Activated B cell treated with CpG ODN at 0.5 μM for 24 hours (primary cell): ENCODE measurements at regions not wholly inside any gene's neighbourhood (a gene's known extent, or its start where the extent isn't known, plus 50 kb on each side); places are given as distances from the start of the nearest gene placed in this dataset.

Experiments used
- ATAC-seq: fragments of 200-7000 bp; cut with Tn5 transposase; one replicate; pipeline ENCODE4 v1.10.0; 2021; ENCODE audit warnings: low read depth, mild to moderate bottlenecking, moderate library complexity
- CTCF ChIA-PET: fragments of 350-600 bp; sonication (Branson Sonifier 250); formaldehyde crosslinking; loops from one replicate; lab custom pipeline; 2021; ENCODE audit warnings: antibody characterized with exemption; lab: Charles Lee
- POLR2A ChIA-PET: fragments of 350-600 bp; sonication (Branson Sonifier 250); formaldehyde crosslinking; loops from one replicate; lab custom pipeline; 2021; ENCODE audit warnings: antibody characterized with exemption; lab: Charles Lee
- DNase-seq: peaks from one replicate; pipeline ENCODE4 v3.0.0; 2022
- H3K27ac Mint-ChIP-seq: one replicate; pipeline ENCODE4 v1.8.0; 2020; ENCODE audit warnings: mixed read lengths
- H3K27me3 Mint-ChIP-seq: one replicate; pipeline ENCODE4 v1.8.0; 2021; ENCODE audit warnings: mixed read lengths
- H3K36me3 Mint-ChIP-seq: one replicate; pipeline ENCODE4 v1.8.0; 2021; ENCODE audit warnings: low read depth, mixed read lengths
- H3K4me1 Mint-ChIP-seq: one replicate; pipeline ENCODE4 v1.8.0; 2021; ENCODE audit warnings: mixed read lengths
- H3K4me3 Mint-ChIP-seq: one replicate; pipeline ENCODE4 v1.8.0; 2020; ENCODE audit warnings: mild to moderate bottlenecking, mixed read lengths
- H3K9me3 Mint-ChIP-seq: one replicate; pipeline ENCODE4 v1.8.0; 2020; ENCODE audit warnings: mixed read lengths
- intact Hi-C: fragments of 100-400 bp; cut with micrococcal nuclease; formaldehyde crosslinking; loops from one replicate; pipeline ENCODE4 v1.15.1; 2024
- TF ChIP-seq, protein P1 (sequence below): fragments of 200-600 bp; IDR thresholded peaks from one replicate; pipeline ENCODE4 v1.8.0; 2022; ENCODE audit warnings: antibody characterized with exemption, mild to moderate bottlenecking

DNA sequence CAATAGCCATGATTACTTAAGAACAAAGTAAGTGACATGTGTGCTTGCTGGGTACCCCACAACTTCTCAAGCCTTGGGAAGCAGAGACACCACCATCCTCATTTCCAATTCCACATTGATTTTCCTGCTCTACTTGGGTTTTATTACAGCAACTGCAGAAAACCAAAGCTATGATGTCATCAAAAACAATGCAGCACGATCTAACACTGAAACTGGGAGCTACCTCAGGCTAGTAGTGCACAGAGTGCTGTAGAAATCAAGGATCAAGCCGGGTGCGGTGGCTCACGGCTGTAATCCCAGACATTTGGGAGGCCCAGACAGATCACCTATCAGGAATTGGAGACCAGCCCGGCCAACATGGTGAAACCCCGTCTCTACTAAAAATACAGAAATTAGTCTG is 174.4 kb upstream of the MSX2 start:
- H3K36me3 Mint-ChIP-seq, result no peaks in the 10 kb centered on the region
- DNase-seq, result no peak
- CTCF ChIA-PET, result no interaction called here
- TF ChIP-seq, protein P1, sequence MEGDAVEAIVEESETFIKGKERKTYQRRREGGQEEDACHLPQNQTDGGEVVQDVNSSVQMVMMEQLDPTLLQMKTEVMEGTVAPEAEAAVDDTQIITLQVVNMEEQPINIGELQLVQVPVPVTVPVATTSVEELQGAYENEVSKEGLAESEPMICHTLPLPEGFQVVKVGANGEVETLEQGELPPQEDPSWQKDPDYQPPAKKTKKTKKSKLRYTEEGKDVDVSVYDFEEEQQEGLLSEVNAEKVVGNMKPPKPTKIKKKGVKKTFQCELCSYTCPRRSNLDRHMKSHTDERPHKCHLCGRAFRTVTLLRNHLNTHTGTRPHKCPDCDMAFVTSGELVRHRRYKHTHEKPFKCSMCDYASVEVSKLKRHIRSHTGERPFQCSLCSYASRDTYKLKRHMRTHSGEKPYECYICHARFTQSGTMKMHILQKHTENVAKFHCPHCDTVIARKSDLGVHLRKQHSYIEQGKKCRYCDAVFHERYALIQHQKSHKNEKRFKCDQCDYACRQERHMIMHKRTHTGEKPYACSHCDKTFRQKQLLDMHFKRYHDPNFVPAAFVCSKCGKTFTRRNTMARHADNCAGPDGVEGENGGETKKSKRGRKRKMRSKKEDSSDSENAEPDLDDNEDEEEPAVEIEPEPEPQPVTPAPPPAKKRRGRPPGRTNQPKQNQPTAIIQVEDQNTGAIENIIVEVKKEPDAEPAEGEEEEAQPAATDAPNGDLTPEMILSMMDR, result no peak
- ATAC-seq, result no peak
- H3K4me1 Mint-ChIP-seq, result no peaks in the 10 kb centered on the region
- H3K4me3 Mint-ChIP-seq, result no peak overlapping the region
- intact Hi-C loops, result no loop called here
- H3K27ac Mint-ChIP-seq, result no peak overlapping the region
- H3K27me3 Mint-ChIP-seq, result no peaks in the 10 kb centered on the region
- POLR2A ChIA-PET, result no interaction called here
- H3K9me3 Mint-ChIP-seq, result peaks cover 2% of the 10 kb centered on the region

DNA sequence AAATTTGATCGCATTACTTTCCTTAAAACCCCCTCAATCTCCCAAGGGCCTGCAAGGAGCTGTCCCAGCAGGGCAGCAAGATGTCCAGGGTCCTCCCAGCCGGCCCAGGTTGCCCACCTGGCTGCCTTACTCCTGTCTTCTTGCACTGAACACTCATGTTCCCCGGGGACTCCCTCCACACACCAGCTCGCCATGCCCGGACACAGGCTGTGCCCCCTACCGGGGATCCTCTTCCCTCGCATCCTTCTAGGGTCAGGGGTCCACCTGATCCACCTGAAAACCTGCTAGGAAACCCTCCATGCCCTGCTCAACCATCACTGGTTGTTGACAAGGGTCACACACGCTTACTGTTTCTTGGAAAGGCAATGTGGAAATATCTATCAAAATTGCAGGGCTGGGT is 172.0 kb upstream of the MSX2 start:
- ChIA-PET POLR2A (no interaction called here), CTCF (no interaction called here)
- Mint-ChIP-seq H3K36me3 (no peaks in the 10 kb centered on the region), H3K9me3 (peaks cover 3% of the 10 kb centered on the region), H3K27ac (no peak overlapping the region), H3K4me3 (no peak overlapping the region), H3K4me1 (no peaks in the 10 kb centered on the region), H3K27me3 (no peaks in the 10 kb centered on the region)
- intact Hi-C loops, result no loop called here
- no peak for DNase-seq
- TF ChIP-seq, protein P1, result no peak
- ATAC-seq, result no peak

DNA sequence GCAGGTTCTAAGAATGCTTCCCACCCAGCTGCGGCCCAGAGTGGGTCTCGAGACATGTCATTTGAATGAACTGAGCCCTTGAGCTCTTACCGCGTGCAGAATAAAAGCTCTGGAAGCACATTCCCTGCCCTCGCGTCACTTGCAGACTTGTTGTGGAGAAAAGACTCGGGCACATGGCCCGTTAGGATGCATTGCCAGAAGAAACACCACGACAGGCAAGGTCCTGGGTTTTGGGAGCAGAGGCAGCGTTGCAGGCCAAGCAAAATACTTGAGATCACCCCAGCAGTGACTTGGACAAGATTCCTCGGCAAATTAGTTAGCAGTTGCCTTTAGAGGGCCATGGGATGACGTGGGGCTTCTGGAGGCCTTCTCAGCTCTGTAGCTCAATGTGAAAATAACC is 170.8 kb upstream of the MSX2 start:
- no peak for ATAC-seq

DNA sequence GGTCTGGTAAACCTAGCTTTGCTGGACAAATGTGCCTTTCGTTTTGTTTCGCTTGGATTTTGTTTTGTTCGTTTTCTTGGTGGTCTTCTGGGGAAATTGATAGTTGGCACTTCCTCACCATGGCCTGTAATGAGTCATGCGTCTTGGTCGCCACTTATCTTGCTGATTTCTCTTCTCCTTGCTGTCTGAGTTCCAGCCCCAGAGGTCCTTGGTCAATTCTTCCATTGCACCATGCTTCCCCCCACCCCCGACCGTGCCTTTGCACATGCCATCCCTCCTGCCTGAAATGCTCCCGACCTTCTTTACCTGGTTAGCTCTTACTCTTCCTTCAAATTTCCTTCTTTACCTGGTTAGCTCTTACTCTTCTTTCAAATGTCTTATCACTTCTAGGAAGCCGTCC is 168.7 kb upstream of the MSX2 start:
- DNase-seq, result no peak
- CTCF ChIA-PET, result no interaction called here
- TF ChIP-seq, protein P1, result no peak
- H3K36me3 Mint-ChIP-seq, result no peaks in the 10 kb centered on the region
- H3K27ac Mint-ChIP-seq, result no peak overlapping the region
- ATAC-seq, result no peak
- intact Hi-C loops, result no loop called here
- POLR2A ChIA-PET, result no interaction called here
- no peak overlapping the region for H3K4me3 Mint-ChIP-seq
- H3K9me3 Mint-ChIP-seq, result peaks cover 3% of the 10 kb centered on the region
- no peaks in the 10 kb centered on the region for H3K4me1 Mint-ChIP-seq
- H3K27me3 Mint-ChIP-seq, result no peaks in the 10 kb centered on the region

More for the DNA sequence above, 170.8 kb upstream of the MSX2 start:
- intact Hi-C loops, result no loop called here
- Mint-ChIP-seq H3K27me3 (no peaks in the 10 kb centered on the region), H3K4me1 (no peaks in the 10 kb centered on the region), H3K36me3 (no peaks in the 10 kb centered on the region), H3K9me3 (peaks cover 3% of the 10 kb centered on the region), H3K4me3 (no peak overlapping the region), H3K27ac (no peak overlapping the region)
- ChIA-PET POLR2A (no interaction called here), CTCF (no interaction called here)
- TF ChIP-seq, protein P1, result no peak
- DNase-seq, result no peak

DNA sequence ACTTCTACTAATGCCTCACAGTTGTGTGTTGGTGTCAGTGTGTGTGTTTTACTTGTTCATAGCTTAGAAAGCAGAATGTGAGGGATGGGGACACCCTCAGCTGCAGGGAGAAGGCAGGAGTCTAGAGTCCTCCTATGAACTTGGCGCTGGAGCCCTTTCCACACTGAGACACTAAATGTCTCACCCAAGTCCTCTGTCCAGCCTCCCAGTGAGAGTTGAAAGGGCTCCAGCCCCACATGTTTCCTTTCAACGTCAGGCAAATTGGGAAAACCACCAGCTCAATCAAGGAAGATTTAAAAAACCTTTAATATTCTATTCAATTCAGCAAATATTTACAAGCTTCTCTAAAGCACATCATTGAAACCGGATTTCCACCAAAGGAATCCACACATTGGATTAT is 167.6 kb upstream of the MSX2 start:
- TF ChIP-seq, protein P1, result no peak
- intact Hi-C loops, result no loop called here
- H3K9me3 Mint-ChIP-seq, result peaks cover 3% of the 10 kb centered on the region
- H3K4me3 Mint-ChIP-seq, result no peak overlapping the region
- ATAC-seq (no peak), DNase-seq (no peak)
- H3K27ac Mint-ChIP-seq, result no peak overlapping the region
- ChIA-PET POLR2A (no interaction called here), CTCF (no interaction called here)
- H3K27me3 Mint-ChIP-seq, result no peaks in the 10 kb centered on the region
- H3K36me3 Mint-ChIP-seq, result no peaks in the 10 kb centered on the region
- no peaks in the 10 kb centered on the region for H3K4me1 Mint-ChIP-seq
